ENCODE measurements at regions not wholly inside any gene's neighbourhood (a gene's known extent, or its start where the extent isn't known, plus 50 kb on each side); places are given as distances from the start of the nearest gene placed in this dataset.

DNA sequence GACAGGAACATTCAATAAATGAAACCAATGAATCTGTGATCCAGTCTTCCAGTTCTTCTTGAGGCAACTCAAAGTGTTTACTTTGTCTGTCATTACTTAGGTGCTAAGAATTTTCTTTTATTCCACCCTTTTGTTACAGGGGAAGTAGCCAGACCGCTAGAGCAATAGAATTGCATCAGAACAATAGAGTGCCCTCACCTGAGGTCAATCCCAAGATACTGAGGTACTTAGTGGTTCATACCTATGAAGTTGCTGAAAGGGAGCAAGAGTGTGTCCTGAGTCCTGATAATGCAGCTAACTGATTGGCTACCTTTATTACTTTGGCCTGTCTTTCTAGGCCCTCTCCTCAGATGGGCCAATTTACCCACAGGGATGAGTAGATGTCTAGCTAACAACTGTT lies 359.4 kb upstream of the KCNH7 start:
- no peak overlapping the region for H3K27ac Mint-ChIP-seq
- ATAC-seq (ENCODE audit: low read depth) (no peak), DNase-seq (no peak)
- H3K4me3 Mint-ChIP-seq = no peak overlapping the region
- POLR2A ChIA-PET = no interaction called here
- no peak overlapping the region for H3K27ac ChIP-seq (ENCODE audit: low read length in 2 of 2)
- H2AFZ ChIP-seq (ENCODE audit: insufficient read depth, low read depth, low read length, poor library complexity, severe bottlenecking) = no peak overlapping the region
- H3K4me1 Mint-ChIP-seq = no peaks in the 10 kb centered on the region
- no peak overlapping the region for H3K9ac ChIP-seq (ENCODE audit: low read length)
- no peaks in the 10 kb centered on the region for H3K9me3 Mint-ChIP-seq (ENCODE audit: insufficient read depth)
- no peaks in the 10 kb centered on the region for H3K4me1 ChIP-seq (ENCODE audit: control insufficient read depth in 2 of 2, insufficient read depth in 2 of 2, low read length in 2 of 2)
- CTCF ChIA-PET = no interaction called here
- no peaks in the 10 kb centered on the region for H3K36me3 ChIP-seq (replicated peaks in 1 of 2; ENCODE audit: control extremely low read depth in 1 of 2, control insufficient read depth in 1 of 2, extremely low read depth in 1 of 2, insufficient read depth in 2 of 2, low read length in 1 of 2)
- WGBS (ENCODE audit: insufficient coverage) = 40% methylated on average over 1 of the region's 1 CpG
- H4K20me1 ChIP-seq (ENCODE audit: control insufficient read depth, insufficient read depth, low read length, poor library complexity, severe bottlenecking) = no peaks in the 10 kb centered on the region
- H3K27me3 ChIP-seq (replicated peaks in 1 of 4; ENCODE audit: control extremely low read depth in 1 of 4, control insufficient read depth in 3 of 4, insufficient read depth in 4 of 4, low read length in 3 of 4) = no peaks in the 10 kb centered on the region
- TF ChIP-seq EZH2 (IDR thresholded peaks at IDR 0.05; ENCODE audit: borderline replicate concordance, insufficient read depth, low read depth, low read length, poor library complexity, severe bottlenecking) = no peak
- TF ChIP-seq, protein P1, sequence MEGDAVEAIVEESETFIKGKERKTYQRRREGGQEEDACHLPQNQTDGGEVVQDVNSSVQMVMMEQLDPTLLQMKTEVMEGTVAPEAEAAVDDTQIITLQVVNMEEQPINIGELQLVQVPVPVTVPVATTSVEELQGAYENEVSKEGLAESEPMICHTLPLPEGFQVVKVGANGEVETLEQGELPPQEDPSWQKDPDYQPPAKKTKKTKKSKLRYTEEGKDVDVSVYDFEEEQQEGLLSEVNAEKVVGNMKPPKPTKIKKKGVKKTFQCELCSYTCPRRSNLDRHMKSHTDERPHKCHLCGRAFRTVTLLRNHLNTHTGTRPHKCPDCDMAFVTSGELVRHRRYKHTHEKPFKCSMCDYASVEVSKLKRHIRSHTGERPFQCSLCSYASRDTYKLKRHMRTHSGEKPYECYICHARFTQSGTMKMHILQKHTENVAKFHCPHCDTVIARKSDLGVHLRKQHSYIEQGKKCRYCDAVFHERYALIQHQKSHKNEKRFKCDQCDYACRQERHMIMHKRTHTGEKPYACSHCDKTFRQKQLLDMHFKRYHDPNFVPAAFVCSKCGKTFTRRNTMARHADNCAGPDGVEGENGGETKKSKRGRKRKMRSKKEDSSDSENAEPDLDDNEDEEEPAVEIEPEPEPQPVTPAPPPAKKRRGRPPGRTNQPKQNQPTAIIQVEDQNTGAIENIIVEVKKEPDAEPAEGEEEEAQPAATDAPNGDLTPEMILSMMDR (IDR thresholded peaks at IDR 0.05) = no peak
- H3K4me2 ChIP-seq (replicated peaks; ENCODE audit: low read depth, low read length, poor library complexity, severe bottlenecking) = no peak overlapping the region
- no peaks in the 10 kb centered on the region for H3K9me3 ChIP-seq (ENCODE audit: control extremely low read depth in 1 of 3, control insufficient read depth in 2 of 3, insufficient read depth in 1 of 3, low read length in 2 of 3)
- H3K79me2 ChIP-seq (ENCODE audit: control insufficient read depth, insufficient read depth, low read length) = no peaks in the 10 kb centered on the region
- H3K27me3 Mint-ChIP-seq = no peaks in the 10 kb centered on the region
- no peak overlapping the region for H3K4me3 ChIP-seq (ENCODE audit: control extremely low read depth in 1 of 5, extremely low read depth in 1 of 5, insufficient read depth in 1 of 5, low read depth in 2 of 5, low read length in 4 of 5)
- intact Hi-C loops (cut with micrococcal nuclease) = loop anchor here (10.0 kb wide), 1 partner anchor 867 kb away; no protein-coding TSS in a partner anchor

DNA sequence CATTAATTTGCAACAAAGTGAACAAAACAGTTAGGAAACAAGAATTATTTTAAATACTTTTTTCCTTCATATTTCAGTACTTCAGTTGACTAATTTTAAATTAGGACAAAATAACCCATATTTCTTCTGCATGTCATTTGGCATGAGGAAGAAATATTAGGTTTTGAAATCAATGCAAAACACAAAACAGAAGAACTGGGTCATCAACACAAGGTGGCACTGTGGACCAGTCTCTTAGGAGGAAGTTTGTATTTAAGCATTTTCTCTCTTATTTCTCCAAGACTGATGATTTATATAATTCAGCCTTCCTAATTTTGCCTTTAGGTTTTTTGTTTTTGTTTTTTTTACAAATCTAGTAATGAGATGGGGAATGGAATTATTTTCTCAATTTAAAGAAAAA lies 352.8 kb upstream of the KCNH7 start:
- H3K27ac ChIP-seq (ENCODE audit: low read length in 2 of 2) = no peak overlapping the region
- H3K4me2 ChIP-seq (replicated peaks; ENCODE audit: low read depth, low read length, poor library complexity, severe bottlenecking) = no peak overlapping the region
- no peaks in the 10 kb centered on the region for H4K20me1 ChIP-seq (ENCODE audit: control insufficient read depth, insufficient read depth, low read length, poor library complexity, severe bottlenecking)
- Mint-ChIP-seq H3K4me3 (no peak overlapping the region), H3K4me1 (no peaks in the 10 kb centered on the region), H3K27me3 (no peaks in the 10 kb centered on the region), H3K9me3 (ENCODE audit: insufficient read depth) (no peaks in the 10 kb centered on the region), H3K27ac (no peak overlapping the region)
- DNase-seq (peak; percentile 20), ATAC-seq (ENCODE audit: low read depth) (no peak)
- H3K4me1 ChIP-seq (ENCODE audit: control insufficient read depth in 2 of 2, insufficient read depth in 2 of 2, low read length in 2 of 2) = no peaks in the 10 kb centered on the region
- no peaks in the 10 kb centered on the region for H3K9me3 ChIP-seq (ENCODE audit: control extremely low read depth in 1 of 3, control insufficient read depth in 2 of 3, insufficient read depth in 1 of 3, low read length in 2 of 3)
- no peak overlapping the region for H3K4me3 ChIP-seq (ENCODE audit: control extremely low read depth in 1 of 5, extremely low read depth in 1 of 5, insufficient read depth in 1 of 5, low read depth in 2 of 5, low read length in 4 of 5)
- H2AFZ ChIP-seq (ENCODE audit: insufficient read depth, low read depth, low read length, poor library complexity, severe bottlenecking) = no peak overlapping the region
- H3K27me3 ChIP-seq (replicated peaks in 1 of 4; ENCODE audit: control extremely low read depth in 1 of 4, control insufficient read depth in 3 of 4, insufficient read depth in 4 of 4, low read length in 3 of 4) = no peaks in the 10 kb centered on the region
- no peak overlapping the region for H3K9ac ChIP-seq (ENCODE audit: low read length)
- intact Hi-C loops (cut with micrococcal nuclease) = loop anchor here (10.0 kb wide), 1 partner anchor 873 kb away; no protein-coding TSS in a partner anchor
- POLR2A ChIA-PET = no interaction called here
- CTCF ChIA-PET = interaction anchor here (2.1 kb wide), 1 partner anchor 9 kb away, joined by 15 read pairs; no protein-coding TSS in a partner anchor
- H3K36me3 ChIP-seq (replicated peaks in 1 of 2; ENCODE audit: control extremely low read depth in 1 of 2, control insufficient read depth in 1 of 2, extremely low read depth in 1 of 2, insufficient read depth in 2 of 2, low read length in 1 of 2) = no peaks in the 10 kb centered on the region
- TF ChIP-seq, protein P1 (IDR thresholded peaks at IDR 0.05) = peak; percentile 62
- TF ChIP-seq EZH2 (IDR thresholded peaks at IDR 0.05; ENCODE audit: borderline replicate concordance, insufficient read depth, low read depth, low read length, poor library complexity, severe bottlenecking) = no peak
- no peaks in the 10 kb centered on the region for H3K79me2 ChIP-seq (ENCODE audit: control insufficient read depth, insufficient read depth, low read length)
